GM10266 (cell line): ENCODE measurements at regions not wholly inside any gene's neighbourhood (a gene's known extent, or its start where the extent isn't known, plus 50 kb on each side); places are given as distances from the start of the nearest gene placed in this dataset.

Experiments
- DNase-seq: peaks from one replicate; pipeline ENCODE4 v3.0.0; 2012; ENCODE audit errors: extremely low spot score
- TF ChIP-seq, protein P1 (sequence below): IDR thresholded peaks from 2 replicates; pipeline ENCODE4 v1.5.1; 2012; ENCODE audit warnings: mild to moderate bottlenecking, low read depth; ENCODE audit not compliant: control insufficient read depth, insufficient read depth; ENCODE audit errors: missing control alignments

DNA sequence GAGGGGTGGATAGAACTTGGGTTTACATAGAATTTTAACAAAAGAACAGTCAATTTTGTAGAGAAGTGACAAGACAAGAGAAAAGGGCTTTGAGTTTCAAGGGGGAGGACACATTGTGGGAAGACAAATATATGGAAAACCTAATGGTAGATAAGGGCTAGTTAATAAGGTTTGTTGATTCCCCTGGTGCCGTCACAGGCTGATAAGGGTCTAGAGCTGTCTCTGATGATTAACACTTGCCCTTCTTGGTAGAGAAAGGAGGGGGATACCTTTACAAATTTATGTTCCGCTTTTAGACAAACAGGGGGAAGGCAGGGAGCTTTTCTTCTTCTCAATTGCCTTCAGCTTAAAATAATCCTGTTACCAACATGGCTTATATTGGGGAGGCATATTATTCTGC is 124.3 kb downstream of the ETS2 start:
- no peak for DNase-seq
- TF ChIP-seq, protein P1, sequence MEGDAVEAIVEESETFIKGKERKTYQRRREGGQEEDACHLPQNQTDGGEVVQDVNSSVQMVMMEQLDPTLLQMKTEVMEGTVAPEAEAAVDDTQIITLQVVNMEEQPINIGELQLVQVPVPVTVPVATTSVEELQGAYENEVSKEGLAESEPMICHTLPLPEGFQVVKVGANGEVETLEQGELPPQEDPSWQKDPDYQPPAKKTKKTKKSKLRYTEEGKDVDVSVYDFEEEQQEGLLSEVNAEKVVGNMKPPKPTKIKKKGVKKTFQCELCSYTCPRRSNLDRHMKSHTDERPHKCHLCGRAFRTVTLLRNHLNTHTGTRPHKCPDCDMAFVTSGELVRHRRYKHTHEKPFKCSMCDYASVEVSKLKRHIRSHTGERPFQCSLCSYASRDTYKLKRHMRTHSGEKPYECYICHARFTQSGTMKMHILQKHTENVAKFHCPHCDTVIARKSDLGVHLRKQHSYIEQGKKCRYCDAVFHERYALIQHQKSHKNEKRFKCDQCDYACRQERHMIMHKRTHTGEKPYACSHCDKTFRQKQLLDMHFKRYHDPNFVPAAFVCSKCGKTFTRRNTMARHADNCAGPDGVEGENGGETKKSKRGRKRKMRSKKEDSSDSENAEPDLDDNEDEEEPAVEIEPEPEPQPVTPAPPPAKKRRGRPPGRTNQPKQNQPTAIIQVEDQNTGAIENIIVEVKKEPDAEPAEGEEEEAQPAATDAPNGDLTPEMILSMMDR, result no peak

DNA sequence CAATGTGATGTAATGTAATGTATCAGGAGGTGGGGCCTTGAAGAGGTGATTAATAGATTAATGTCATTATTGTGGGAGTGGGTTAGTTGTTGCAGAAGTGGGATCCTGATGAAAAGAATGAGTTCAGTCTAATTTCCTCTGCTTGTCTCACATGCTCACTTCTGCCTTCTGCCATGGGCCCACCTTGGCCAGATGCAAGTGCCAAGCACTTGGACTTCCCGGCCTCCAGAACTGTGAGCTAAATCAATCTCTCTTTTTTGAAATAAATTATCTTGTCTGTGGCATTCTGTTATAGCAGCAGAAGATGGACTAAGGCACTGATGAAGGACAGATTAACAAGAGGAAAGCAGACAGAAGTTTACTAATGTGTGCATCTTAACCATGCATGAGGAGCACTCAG is 123.9 kb downstream of the ETS2 start:
- TF ChIP-seq, protein P1, result no peak
- no peak for DNase-seq

DNA sequence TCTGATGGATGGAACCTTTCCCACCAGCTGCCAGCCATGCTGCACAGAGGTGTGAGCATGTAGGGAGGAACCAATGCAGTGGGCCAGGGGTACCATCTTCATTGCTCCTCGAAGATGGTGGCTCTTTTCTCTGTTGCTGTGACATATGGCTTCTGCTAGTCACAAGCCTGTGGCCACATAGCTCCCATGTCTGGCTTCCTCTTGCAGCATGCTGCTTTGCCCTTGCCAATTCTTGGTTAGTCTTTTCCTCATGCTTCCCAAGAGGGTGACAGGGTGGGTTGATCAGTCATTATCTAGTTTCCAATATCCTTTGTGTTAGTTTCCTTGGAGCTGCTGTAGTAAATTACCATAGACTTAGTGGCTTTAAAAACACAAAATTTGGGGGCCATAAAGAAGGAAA is 123.4 kb downstream of the ETS2 start:
- DNase-seq, result no peak
- TF ChIP-seq, protein P1, result no peak

DNA sequence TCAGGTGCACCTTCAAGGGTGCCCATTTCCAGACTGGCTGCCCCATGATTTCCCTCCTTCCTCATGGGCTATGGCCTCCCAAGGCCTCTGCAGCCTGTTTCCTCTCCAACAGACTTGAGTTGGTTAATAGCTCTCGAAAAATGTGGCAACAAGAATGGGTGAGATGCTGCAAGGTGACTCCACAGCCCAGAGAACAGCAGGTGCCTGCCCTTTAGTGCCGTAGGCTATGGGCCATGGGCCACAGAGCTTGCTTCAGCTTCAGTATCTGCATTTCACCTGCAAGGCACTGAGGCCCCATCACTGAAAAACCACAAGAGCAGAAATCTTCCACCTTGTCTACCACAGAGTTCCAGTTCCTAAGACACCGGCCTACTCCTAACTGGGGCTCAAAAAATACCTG is 122.0 kb downstream of the ETS2 start:
- TF ChIP-seq, protein P1, result no peak
- no peak for DNase-seq

DNA sequence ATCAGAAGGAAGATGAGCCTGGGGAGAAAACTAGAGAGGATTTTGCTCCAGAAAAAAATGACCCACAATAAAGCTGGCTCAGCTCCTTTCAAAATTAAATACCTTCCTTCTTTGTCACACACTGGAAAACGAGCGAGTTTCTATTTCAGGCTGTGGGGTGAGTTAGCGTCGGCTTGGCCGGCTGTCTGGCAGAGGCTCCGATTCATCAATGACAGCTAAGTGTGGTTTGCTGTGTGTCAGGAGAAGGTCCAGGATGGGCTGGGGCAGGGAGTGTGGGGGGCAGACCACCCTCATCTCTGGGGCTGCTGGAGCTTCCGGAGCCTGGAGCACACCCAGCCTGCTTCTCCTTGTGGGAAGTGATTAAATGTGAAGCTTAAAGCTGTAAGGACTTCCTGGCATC is 120.2 kb downstream of the ETS2 start:
- no peak for DNase-seq
- TF ChIP-seq, protein P1, result no peak

DNA sequence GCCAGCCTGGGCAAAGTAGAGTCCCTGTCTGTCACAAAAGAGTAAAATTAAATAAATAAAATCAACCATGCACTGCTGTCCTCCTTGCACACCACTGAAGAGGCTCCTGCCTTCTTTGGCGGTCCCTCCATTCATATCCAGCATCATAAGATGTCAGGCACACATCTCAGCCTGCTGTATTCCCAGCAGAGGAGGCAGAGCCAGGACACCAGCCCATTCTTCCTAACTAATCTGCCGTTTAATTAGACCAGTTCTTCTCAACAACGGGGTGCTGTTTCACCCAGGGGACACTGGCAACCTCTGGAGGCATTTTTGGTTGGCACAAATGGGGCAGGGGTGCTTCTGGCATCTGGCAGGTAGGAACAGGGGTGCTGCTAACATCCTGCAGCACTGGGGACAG is 119.7 kb downstream of the ETS2 start:
- TF ChIP-seq, protein P1, result no peak
- DNase-seq, result no peak

DNA sequence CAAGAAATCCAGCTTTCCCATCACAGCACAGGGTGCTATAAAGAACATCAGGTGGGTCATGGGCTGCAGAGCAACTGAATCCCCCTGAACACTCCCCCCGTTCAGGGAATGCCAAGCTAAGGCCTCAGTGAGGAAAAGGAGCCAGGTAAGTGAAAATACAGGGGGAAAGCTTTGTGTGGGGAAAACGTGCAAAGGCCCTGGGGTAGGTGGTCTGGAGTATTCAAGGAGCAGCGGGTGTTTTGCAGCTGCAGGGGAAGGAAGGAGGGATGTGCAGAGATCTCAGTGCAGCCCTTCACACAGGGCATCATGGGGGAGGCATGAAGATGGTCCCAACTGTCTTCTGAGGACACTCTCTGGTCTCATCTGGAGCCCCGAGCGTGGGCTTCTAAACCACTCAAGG is 119.2 kb downstream of the ETS2 start:
- TF ChIP-seq, protein P1, result no peak
- no peak for DNase-seq

DNA sequence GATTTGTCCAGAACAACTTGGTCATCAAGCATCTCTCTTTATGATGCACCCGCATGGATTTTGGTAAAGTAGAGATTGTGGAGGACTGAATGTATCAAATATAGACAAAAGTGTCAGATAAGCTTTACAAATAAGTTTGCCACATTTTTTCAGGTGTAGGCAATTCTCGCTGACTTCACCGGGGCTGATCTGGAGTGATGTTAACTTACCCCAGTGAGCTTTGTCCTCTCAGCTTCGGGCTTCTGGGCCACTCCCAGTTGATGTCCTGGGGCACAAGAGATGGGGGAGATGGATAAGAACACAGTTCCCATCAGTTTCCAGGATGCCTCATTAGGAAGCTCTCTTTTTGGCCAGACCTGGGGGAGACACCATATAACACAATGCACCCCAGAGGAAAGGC is 117.7 kb downstream of the ETS2 start:
- TF ChIP-seq, protein P1, result no peak
- no peak for DNase-seq
